ENCODE measurements at regions not wholly inside any gene's neighbourhood (a gene's known extent, or its start where the extent isn't known, plus 50 kb on each side); places are given as distances from the start of the nearest gene placed in this dataset.

DNA sequence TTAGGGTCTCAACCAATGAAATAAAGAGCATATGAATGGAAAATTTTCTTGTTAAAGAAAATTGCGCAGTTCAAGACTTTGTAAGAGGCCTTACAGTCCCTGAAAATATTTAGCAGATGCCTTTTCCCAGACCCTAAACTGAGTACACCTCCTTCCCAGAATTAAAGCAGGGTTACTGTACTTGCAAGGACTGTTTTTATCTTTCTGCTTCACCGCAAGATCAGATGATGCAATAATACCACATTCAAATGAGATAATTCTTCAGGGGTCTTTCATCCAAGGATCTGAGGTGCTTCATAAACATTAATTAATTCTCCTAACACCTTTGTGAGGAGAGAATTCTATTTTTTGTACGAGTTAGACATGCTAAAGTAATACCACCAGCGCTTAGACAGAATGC is 1071.8 kb upstream of the PIK3C3 start:
- TF ChIP-seq CTCF (IDR thresholded peaks at IDR 0.05) (no peak), POLR2A (IDR thresholded peaks at IDR 0.05) (no peak), POLR2AphosphoS5 (IDR thresholded peaks at IDR 0.05) (no peak), EP300 (IDR thresholded peaks at IDR 0.05) (no peak)

All from sigmoid colon (tissue), 4 donors.